GM10248 (cell line): ENCODE measurements at regions not wholly inside any gene's neighbourhood (a gene's known extent, or its start where the extent isn't known, plus 50 kb on each side); places are given as distances from the start of the nearest gene placed in this dataset.

Experiments used
- CTCF ChIA-PET: fragments of 300-600 bp; sonication (Branson Sonifier 250); formaldehyde crosslinking; extraction: SDS; loops from one replicate; lab custom pipeline; 2021; ENCODE audit warnings: antibody characterized with exemption; lab: Yijun Ruan, JAX
- POLR2A ChIA-PET: fragments of 350-650 bp; sonication (Branson Sonifier 250); formaldehyde crosslinking; extraction: SDS; loops from one replicate; lab custom pipeline; 2020; ENCODE audit warnings: antibody characterized with exemption; lab: Yijun Ruan, JAX
- DNase-seq: peaks from one replicate; pipeline ENCODE4 v3.0.0; 2012; ENCODE audit errors: extremely low spot score
- TF ChIP-seq, protein P1 (sequence below): IDR thresholded peaks from 2 replicates; pipeline ENCODE4 v1.5.1; 2012; ENCODE audit warnings: mild to moderate bottlenecking, low read depth; ENCODE audit errors: extremely low read depth, missing control alignments, control extremely low read depth

DNA sequence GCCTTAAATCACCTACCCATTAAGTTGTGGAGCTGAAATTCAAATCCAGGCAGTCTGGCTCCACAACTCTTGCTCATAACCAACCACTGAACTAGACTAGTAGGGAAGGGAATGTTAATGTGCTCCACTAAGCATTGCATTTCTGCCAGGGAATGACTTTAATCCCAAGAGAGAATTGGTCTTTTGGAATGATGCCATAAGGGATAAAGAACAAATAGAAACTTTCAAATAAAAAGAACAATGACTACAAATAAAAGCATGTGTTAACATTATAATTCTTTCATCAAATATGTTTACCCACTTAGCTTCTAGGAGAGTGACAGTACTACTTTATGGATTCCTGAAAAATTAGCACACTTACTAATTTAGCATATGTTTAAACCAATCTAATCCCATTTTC lies 905.9 kb downstream of the CENPC start:
- DNase-seq: no peak
- ChIA-PET POLR2A (no interaction called here), CTCF (interaction anchor here (0.8 to 3.0 kb wide), 2 partner anchors 9 to 93 kb away, joined by 3 to 11 read pairs; no protein-coding TSS in a partner anchor)
- TF ChIP-seq, protein P1, sequence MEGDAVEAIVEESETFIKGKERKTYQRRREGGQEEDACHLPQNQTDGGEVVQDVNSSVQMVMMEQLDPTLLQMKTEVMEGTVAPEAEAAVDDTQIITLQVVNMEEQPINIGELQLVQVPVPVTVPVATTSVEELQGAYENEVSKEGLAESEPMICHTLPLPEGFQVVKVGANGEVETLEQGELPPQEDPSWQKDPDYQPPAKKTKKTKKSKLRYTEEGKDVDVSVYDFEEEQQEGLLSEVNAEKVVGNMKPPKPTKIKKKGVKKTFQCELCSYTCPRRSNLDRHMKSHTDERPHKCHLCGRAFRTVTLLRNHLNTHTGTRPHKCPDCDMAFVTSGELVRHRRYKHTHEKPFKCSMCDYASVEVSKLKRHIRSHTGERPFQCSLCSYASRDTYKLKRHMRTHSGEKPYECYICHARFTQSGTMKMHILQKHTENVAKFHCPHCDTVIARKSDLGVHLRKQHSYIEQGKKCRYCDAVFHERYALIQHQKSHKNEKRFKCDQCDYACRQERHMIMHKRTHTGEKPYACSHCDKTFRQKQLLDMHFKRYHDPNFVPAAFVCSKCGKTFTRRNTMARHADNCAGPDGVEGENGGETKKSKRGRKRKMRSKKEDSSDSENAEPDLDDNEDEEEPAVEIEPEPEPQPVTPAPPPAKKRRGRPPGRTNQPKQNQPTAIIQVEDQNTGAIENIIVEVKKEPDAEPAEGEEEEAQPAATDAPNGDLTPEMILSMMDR: no peak

DNA sequence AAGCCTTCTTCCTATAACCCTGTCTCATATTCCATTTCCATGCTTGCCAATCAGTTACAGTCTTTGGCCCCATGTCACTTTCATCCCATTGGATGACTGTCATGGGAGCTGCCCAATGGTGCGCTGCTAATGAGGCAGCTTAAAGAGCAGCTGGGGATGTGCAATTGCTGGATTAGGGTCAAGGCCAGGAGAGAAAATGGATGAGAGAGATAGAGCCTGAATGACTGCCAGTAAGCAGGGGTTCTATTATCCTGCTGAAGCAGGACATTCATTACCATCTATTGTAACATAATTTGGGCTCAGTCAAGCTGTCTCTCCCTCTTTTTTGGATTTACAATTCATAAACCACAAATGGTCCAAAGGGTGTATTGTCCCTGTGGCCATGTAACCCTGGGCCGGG lies 909.0 kb downstream of the CENPC start:
- CTCF ChIA-PET: no interaction called here
- TF ChIP-seq, protein P1: no peak
- POLR2A ChIA-PET: no interaction called here
- no peak for DNase-seq

DNA sequence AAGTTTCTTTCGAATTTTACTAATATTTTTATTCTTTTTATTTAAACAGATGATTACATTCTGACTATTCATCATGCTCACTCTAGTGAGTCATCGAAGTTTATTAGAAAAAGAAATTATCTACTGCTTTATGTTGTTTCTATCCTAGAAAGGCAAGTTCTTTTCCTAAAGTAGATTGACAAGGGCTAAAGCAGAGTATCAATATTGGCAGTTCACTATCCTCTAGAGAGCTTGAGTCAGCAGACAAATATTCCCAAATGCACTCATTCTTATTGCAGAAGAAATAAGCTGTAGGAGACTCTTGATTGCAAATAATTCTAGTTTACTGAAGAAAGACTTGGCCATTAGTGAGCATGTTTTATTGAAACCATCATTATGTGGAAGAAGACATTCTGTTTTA lies 911.8 kb downstream of the CENPC start:
- DNase-seq: no peak
- ChIA-PET POLR2A (no interaction called here), CTCF (no interaction called here)
- TF ChIP-seq, protein P1: no peak

DNA sequence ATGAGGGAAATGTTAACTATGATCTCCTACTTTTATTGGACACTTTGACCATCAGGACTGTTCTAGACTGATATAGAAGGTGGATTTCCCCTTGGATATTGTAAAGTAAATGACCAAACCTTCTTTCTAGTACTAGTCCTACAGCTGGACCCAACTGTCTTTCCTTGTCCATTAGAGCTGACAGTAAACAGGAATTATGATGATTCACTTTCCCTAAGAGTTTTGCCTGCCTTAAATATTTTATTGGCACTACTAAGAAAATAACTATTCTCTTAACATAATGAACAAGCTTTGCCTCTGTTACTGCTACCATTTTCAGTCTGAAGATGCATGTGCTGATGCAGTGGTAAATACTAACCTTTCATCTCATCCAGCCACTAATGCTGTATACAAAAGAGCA lies 915.4 kb downstream of the CENPC start:
- POLR2A ChIA-PET: no interaction called here
- TF ChIP-seq, protein P1: no peak
- CTCF ChIA-PET: interaction anchor here (3.4 kb wide), 1 partner anchor 11 kb away, joined by 11 read pairs; no protein-coding TSS in a partner anchor
- DNase-seq: no peak

DNA sequence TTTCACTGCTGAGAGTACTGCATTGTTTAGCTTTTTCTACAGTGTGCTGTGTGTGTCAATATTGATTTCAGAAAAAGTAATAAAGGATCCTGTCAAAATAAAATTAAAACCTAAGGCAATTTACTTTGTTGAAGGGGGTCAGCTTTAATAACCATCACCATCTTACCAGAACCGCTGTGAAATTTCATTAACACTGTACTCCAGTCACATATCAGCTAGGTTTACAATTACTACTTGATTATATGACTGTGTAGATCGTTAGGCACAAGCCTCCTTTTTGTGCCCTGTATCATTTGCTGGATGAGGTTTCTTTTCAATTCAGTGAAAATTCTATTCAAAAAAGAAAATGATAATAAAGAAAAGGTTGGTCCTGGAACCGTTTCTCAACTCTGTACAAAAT lies 917.2 kb downstream of the CENPC start:
- POLR2A ChIA-PET: no interaction called here

DNA sequence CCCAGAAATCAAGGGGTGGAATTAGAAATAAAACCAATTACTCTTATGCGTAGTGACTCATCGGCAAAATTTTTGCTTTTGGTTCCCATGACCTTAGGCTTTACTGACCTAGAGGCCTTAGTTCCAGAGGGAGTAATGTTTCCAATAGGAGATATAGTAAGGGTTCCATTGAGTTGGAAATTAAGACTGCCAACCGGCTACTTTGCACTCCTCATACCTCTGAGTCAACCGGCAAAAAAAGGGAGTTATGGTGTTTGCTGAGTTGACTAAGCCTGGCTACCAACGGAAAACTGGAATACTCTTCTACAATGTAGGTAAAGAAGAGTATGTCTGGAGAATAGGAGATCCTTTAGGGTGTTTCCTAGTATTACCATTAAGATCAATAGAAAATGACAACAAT lies 919.8 kb downstream of the CENPC start:
- TF ChIP-seq, protein P1: no peak
- no peak for DNase-seq
- POLR2A ChIA-PET: no interaction called here
- CTCF ChIA-PET: no interaction called here

More for the DNA sequence above, 917.2 kb downstream of the CENPC start:
- CTCF ChIA-PET: interaction anchor here (1.2 kb wide), 1 partner anchor 13 kb away, joined by 3 read pairs; no protein-coding TSS in a partner anchor
- TF ChIP-seq, protein P1: no peak
- DNase-seq: no peak

DNA sequence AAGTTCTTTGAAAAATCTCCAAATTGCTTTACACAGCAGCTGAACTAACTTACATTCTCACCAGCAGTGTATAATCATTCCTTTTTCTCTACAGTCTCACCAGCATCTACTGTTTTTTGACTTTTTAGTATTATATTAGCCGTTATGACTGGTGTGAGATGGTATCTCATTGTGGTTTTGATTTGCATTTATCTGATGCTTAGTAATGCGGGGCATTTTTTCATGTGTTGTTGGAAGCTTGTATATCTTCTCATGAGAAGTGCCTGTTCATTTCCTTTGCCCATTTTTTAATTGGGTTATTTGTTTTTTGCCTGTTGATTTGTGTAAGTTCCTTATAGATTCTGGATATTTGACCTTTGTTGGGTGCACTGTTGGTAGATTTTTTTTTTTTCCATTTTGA lies 931.7 kb downstream of the CENPC start:
- TF ChIP-seq, protein P1: no peak
- no peak for DNase-seq
- ChIA-PET CTCF (interaction anchor here (1.5 kb wide), 1 partner anchor 11 kb away, joined by 3 read pairs; no protein-coding TSS in a partner anchor), POLR2A (no interaction called here)
